Suprapubic skin (tissue), 4 donors: ENCODE measurements at regions not wholly inside any gene's neighbourhood (a gene's known extent, or its start where the extent isn't known, plus 50 kb on each side); places are given as distances from the start of the nearest gene placed in this dataset.

Experiments used
- DNase-seq, 2 donors: peaks; one replicate each; pipeline ENCODE4 v3.0.0-alpha.2; 2019; ENCODE audit warnings: low spot score in 2 of 2
- H3K27ac ChIP-seq: fragments of 200-600 bp; sonication (generic); one replicate; pipeline ENCODE4 v1.5.1; 2019
- H3K27me3 ChIP-seq: fragments of 200-600 bp; sonication (generic); one replicate; pipeline ENCODE4 v1.5.1; 2019
- H3K36me3 ChIP-seq: fragments of 200-600 bp; sonication (generic); one replicate; pipeline ENCODE4 v1.5.1; 2019
- H3K4me1 ChIP-seq: fragments of 200-600 bp; sonication (generic); one replicate; pipeline ENCODE4 v1.5.1; 2019
- H3K4me3 ChIP-seq: fragments of 200-600 bp; sonication (generic); one replicate; pipeline ENCODE4 v1.5.1; 2019; ENCODE audit warnings: mild to moderate bottlenecking
- H3K9me3 ChIP-seq: fragments of 200-600 bp; sonication (generic); one replicate; pipeline ENCODE4 v1.5.1; 2019
- EP300 ChIP-seq: sonication (generic); formaldehyde crosslinking; IDR thresholded peaks from one replicate; pipeline ENCODE4 v1.6.1; 2017; ENCODE audit warnings: antibody characterized with exemption
- POLR2A ChIP-seq, 2 donors: fragments of 450-650 bp; IDR thresholded peaks; one replicate each; pipeline ENCODE4 v1.6.1; 2017; ENCODE audit warnings: antibody characterized with exemption in 2 of 2, mild to moderate bottlenecking in 2 of 2, moderate library complexity in 2 of 2
- POLR2AphosphoS5 ChIP-seq, 3 donors: sonication (generic); formaldehyde crosslinking; IDR thresholded peaks; one replicate each; pipeline ENCODE4 v1.6.1; 2017; ENCODE audit warnings: antibody characterized with exemption in 3 of 3
- WGBS: methylation state at CpG from one replicate; pipeline ENCODE4 v1.1.5; 2018; 5-methylcytosine and 5-hydroxymethylcytosine counted together
- TF ChIP-seq, protein P1 (sequence below), 2 donors: fragments of 200-600 bp in 1 of 2; fragments of 450-650 bp in 1 of 2; sonication (generic) in 1 of 2; IDR thresholded peaks; one replicate each; pipeline ENCODE4 v1.5.1; 2016 to 2019; ENCODE audit warnings: antibody characterized with exemption in 2 of 2, mild to moderate bottlenecking in 1 of 2, moderate library complexity in 1 of 2

DNA sequence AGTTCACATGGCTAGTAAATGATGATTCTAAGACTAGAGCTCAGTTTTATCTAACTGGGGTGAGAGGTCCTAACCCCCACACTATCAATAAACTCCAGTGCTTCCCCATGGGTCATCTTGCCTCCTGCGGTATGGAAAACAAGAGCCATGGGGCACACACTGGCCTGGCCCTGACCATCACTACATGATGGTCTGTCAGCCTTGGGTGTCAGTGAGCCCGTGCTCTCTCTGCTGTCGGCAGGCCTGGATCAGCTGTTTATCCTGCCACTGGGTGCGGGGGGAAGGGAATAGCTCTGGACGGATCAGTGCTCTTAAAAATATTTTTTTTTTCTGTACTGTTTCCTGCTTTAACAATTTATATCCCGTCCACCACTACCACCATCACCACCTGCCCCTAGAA is 255.0 kb upstream of the ADGRL2 start:
- 94% methylated on average over 6 of the region's 6 CpGs for WGBS

DNA sequence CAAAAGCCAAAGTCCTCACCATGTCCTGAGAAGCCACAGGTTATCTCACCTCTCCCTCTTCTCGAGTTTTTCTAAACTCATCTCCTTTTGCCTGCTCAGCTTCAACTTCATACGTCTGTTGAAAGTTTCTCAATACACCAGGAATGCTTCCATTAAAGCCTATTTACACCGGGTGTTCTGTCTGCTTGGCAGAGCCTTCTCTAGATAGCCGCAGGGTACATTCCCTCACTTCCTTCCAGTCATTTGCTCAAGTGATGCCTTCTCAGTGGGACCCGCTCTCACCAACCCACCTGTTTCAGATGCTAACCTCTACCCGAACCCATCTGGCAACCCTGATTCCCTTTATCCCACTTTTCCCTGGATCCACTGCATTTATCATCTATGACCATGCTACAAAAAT is 257.0 kb upstream of the ADGRL2 start:
- DNase-seq: no peak
- TF ChIP-seq POLR2A (IDR thresholded peaks at IDR 0.05) (no peak), POLR2AphosphoS5 (IDR thresholded peaks at IDR 0.05) (no peak), EP300 (no peak)
- TF ChIP-seq, protein P1, sequence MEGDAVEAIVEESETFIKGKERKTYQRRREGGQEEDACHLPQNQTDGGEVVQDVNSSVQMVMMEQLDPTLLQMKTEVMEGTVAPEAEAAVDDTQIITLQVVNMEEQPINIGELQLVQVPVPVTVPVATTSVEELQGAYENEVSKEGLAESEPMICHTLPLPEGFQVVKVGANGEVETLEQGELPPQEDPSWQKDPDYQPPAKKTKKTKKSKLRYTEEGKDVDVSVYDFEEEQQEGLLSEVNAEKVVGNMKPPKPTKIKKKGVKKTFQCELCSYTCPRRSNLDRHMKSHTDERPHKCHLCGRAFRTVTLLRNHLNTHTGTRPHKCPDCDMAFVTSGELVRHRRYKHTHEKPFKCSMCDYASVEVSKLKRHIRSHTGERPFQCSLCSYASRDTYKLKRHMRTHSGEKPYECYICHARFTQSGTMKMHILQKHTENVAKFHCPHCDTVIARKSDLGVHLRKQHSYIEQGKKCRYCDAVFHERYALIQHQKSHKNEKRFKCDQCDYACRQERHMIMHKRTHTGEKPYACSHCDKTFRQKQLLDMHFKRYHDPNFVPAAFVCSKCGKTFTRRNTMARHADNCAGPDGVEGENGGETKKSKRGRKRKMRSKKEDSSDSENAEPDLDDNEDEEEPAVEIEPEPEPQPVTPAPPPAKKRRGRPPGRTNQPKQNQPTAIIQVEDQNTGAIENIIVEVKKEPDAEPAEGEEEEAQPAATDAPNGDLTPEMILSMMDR (IDR thresholded peaks at IDR 0.05): no peak
- no peaks in the 10 kb centered on the region for H3K9me3 ChIP-seq
- no peaks in the 10 kb centered on the region for H3K27me3 ChIP-seq
- no peaks in the 10 kb centered on the region for H3K4me1 ChIP-seq
- H3K4me3 ChIP-seq: no peak overlapping the region
- H3K36me3 ChIP-seq: no peaks in the 10 kb centered on the region
- no peak overlapping the region for H3K27ac ChIP-seq
- 82% methylated on average over 6 of the region's 6 CpGs for WGBS

More for the DNA sequence above, 255.0 kb upstream of the ADGRL2 start:
- Histone ChIP-seq H3K4me1 (peaks cover under 1% of the 10 kb centered on the region), H3K4me3 (no peak overlapping the region), H3K9me3 (no peaks in the 10 kb centered on the region), H3K27ac (no peak overlapping the region), H3K27me3 (no peaks in the 10 kb centered on the region), H3K36me3 (no peaks in the 10 kb centered on the region)
- TF ChIP-seq, protein P1 (IDR thresholded peaks at IDR 0.05): no peak
- TF ChIP-seq EP300: no peak
- TF ChIP-seq POLR2A (IDR thresholded peaks at IDR 0.05): no peak
- TF ChIP-seq POLR2AphosphoS5 (IDR thresholded peaks at IDR 0.05): no peak
- DNase-seq: no peak

DNA sequence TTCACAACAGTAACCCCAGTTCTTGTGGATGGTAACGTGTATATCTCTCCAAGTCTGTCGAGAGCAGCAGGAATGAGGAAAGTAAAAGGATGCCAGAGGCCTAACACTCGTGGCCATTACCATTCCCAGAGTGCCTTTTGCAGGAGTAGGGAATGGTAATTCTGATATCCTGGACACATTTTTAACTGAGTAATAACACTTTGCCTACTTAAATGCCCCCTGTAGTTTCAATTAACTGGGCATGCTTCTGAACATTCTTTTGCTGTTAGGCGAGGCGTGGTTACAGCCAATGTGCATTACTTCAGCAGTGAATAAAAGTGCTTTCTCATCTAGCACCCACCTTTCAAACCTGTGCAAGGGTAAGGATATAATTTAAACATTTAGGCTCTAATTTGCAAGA is 258.5 kb upstream of the ADGRL2 start:
- Histone ChIP-seq H3K27me3 (no peaks in the 10 kb centered on the region), H3K27ac (no peak overlapping the region), H3K4me3 (no peak overlapping the region), H3K36me3 (no peaks in the 10 kb centered on the region), H3K9me3 (no peaks in the 10 kb centered on the region), H3K4me1 (no peaks in the 10 kb centered on the region)
- 73% methylated on average over 5 of the region's 5 CpGs for WGBS
- TF ChIP-seq, protein P1 (IDR thresholded peaks at IDR 0.05): no peak
- TF ChIP-seq EP300: no peak
- no peak for TF ChIP-seq POLR2AphosphoS5 (IDR thresholded peaks at IDR 0.05)
- TF ChIP-seq POLR2A (IDR thresholded peaks at IDR 0.05): no peak
- no peak for DNase-seq

DNA sequence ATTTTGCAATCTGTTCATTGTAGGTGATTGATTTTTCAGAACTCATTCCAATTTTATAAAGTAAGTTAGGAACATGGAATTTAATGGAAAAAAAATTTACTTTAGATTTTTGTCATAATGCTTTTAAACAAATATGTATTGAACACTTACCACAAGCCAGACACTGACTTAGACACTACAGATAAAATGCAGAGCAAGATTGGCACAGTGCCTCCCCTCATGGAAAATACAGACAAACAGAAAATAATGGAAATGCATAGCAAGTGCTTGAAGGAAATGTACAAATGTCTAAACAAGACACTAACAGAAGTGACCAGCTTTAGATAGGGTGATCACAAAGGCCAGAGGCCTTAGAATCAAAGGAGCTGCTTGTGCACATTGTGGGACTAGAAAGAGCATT is 260.5 kb upstream of the ADGRL2 start:
- Histone ChIP-seq H3K36me3 (no peaks in the 10 kb centered on the region), H3K4me1 (no peaks in the 10 kb centered on the region), H3K27me3 (no peaks in the 10 kb centered on the region), H3K27ac (no peak overlapping the region), H3K9me3 (no peaks in the 10 kb centered on the region), H3K4me3 (no peak overlapping the region)
- TF ChIP-seq EP300 (no peak), POLR2AphosphoS5 (IDR thresholded peaks at IDR 0.05) (no peak), POLR2A (IDR thresholded peaks at IDR 0.05) (no peak)
- TF ChIP-seq, protein P1 (IDR thresholded peaks at IDR 0.05): no peak
- no peak for DNase-seq

DNA sequence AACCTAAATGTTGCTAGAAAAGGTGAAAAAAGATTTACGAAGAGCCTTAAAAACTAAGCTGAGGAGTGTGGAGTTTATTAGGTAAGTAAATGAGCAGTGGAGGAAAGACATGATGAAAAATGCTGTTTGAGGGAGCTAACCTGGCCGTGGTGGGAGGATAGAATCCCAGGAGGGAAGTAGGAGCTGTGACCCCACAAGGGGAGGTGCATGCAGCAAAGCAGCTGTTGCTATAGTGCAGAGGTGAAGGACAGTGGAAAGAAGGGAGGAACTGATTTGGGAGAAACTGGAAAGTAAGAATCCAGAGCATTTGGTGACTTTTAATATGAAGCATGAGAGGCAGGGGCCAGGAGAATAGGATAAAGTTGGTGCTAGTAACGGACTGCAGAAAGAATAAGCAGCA is 271.7 kb upstream of the ADGRL2 start:
- Histone ChIP-seq H3K27me3 (no peaks in the 10 kb centered on the region), H3K9me3 (no peaks in the 10 kb centered on the region), H3K4me3 (no peak overlapping the region), H3K36me3 (no peaks in the 10 kb centered on the region), H3K4me1 (no peaks in the 10 kb centered on the region), H3K27ac (no peak overlapping the region)
- DNase-seq: no peak
- 75% methylated on average over 2 of the region's 3 CpGs for WGBS
- TF ChIP-seq POLR2AphosphoS5 (IDR thresholded peaks at IDR 0.05) (no peak), POLR2A (IDR thresholded peaks at IDR 0.05) (no peak), EP300 (no peak)
- TF ChIP-seq, protein P1 (IDR thresholded peaks at IDR 0.05): no peak
